HG03095 (cell line): ENCODE measurements at regions not wholly inside any gene's neighbourhood (a gene's known extent, or its start where the extent isn't known, plus 50 kb on each side); places are given as distances from the start of the nearest gene placed in this dataset.
"Not testable (repeated sequence)": the region's sequence is repeated elsewhere in the genome, so short reads cannot be mapped to it uniquely, and the experiment has no call there.

ENCODE experiments used
- ATAC-seq: cut with Tn5 transposase; IDR thresholded peaks from one replicate; pipeline ENCODE4 v1.9.1; 2021; ENCODE audit warnings: moderate library complexity; ENCODE audit not compliant: unreplicated experiment

- ATAC-seq = no peak
Observed at GRCh38 chr10:117746541-117747448, 204.2 kb downstream of the EMX2 start.

GRCh38 chr10:117747636-117748035 lies 205.1 kb downstream of the EMX2 start:
- ATAC-seq = no peak

GRCh38 chr10:117748058-117748457 lies 205.5 kb downstream of the EMX2 start:
- ATAC-seq = no peak

- no peak for ATAC-seq
Observed at GRCh38 chr10:117750616-117751015, 208.1 kb downstream of the EMX2 start.

- no peak for ATAC-seq
Observed at GRCh38 chr10:117751259-117751658, 208.7 kb downstream of the EMX2 start.

- no peak for ATAC-seq
Observed at GRCh38 chr10:117752103-117752502, 209.6 kb downstream of the EMX2 start.

GRCh38 chr10:117754770-117755658 lies 212.5 kb downstream of the EMX2 start:
- no peak for ATAC-seq

- no peak for ATAC-seq
Observed at GRCh38 chr10:117755659-117756014, 213.1 kb downstream of the EMX2 start.

GRCh38 chr10:117757086-117757720 lies 214.7 kb downstream of the EMX2 start:
- no peak for ATAC-seq

GRCh38 chr10:117759266-117759665 lies 216.7 kb downstream of the EMX2 start:
- ATAC-seq = no peak

- ATAC-seq = no peak
Observed at GRCh38 chr10:117761695-117762094, 219.1 kb downstream of the EMX2 start.

- no peak for ATAC-seq
Observed at GRCh38 chr10:117762126-117762818, 219.7 kb downstream of the EMX2 start.

- no peak for ATAC-seq
Observed at GRCh38 chr10:117762819-117763172, 220.2 kb downstream of the EMX2 start.

GRCh38 chr10:117763528-117763927 lies 221.0 kb downstream of the EMX2 start:
- no peak for ATAC-seq

- no peak for ATAC-seq
Observed at GRCh38 chr10:117768333-117769042, 225.9 kb downstream of the EMX2 start.

GRCh38 chr10:117775526-117775925 lies 233.0 kb downstream of the EMX2 start:
- no peak for ATAC-seq

- ATAC-seq = not testable (repeated sequence)
Observed at GRCh38 chr10:117777222-117777621, 234.7 kb downstream of the EMX2 start.

GRCh38 chr10:117778241-117778640 lies 235.7 kb downstream of the EMX2 start:
- no peak for ATAC-seq

- ATAC-seq = no peak
Observed at GRCh38 chr10:117780411-117780810, 237.9 kb downstream of the EMX2 start.

- no peak for ATAC-seq
Observed at GRCh38 chr10:117781216-117781831, 238.8 kb downstream of the EMX2 start.
